Astrocyte (in vitro differentiated cells and primary cell): ENCODE measurements at regions not wholly inside any gene's neighbourhood (a gene's known extent, or its start where the extent isn't known, plus 50 kb on each side); places are given as distances from the start of the nearest gene placed in this dataset.

ENCODE experiments used
- DNase-seq: peaks from one replicate; pipeline ENCODE4 v3.0.0-alpha.2; 2010; ENCODE audit warnings: low read depth
- FAIRE-seq: peaks from 2 replicates; lab custom pipeline; 2011; peaks lifted over from hg19 to GRCh38; lab: Jason Lieb, UNC
- H2AFZ ChIP-seq: 2 replicates; pipeline ENCODE4 v1.6.0; 2012; ENCODE audit warnings: low read depth, low read length, inconsistent platforms
- H3K27ac ChIP-seq: 2 replicates; pipeline ENCODE4 v1.5.1; 2011; ENCODE audit warnings: low read depth, low read length, inconsistent platforms
- H3K27me3 ChIP-seq: 2 replicates; pipeline ENCODE4 v1.6.0; 2011; ENCODE audit warnings: low read length, inconsistent platforms; ENCODE audit not compliant: insufficient read depth
- H3K36me3 ChIP-seq: 2 replicates; pipeline ENCODE4 v1.5.1; 2011; ENCODE audit warnings: low read length, inconsistent platforms; ENCODE audit not compliant: insufficient read depth
- H3K4me1 ChIP-seq: 2 replicates; pipeline ENCODE4 v1.5.1; 2011; ENCODE audit warnings: low read length, inconsistent platforms; ENCODE audit not compliant: insufficient read depth
- H3K4me2 ChIP-seq: 2 replicates; pipeline ENCODE4 v1.6.0; 2012; ENCODE audit warnings: low read length, inconsistent platforms
- H3K4me3 ChIP-seq: 2 replicates; pipeline ENCODE4 v1.5.1; 2011; ENCODE audit warnings: low read depth, mild to moderate bottlenecking, low read length, inconsistent platforms; ENCODE audit not compliant: insufficient read depth
- H3K79me2 ChIP-seq: 2 replicates; pipeline ENCODE4 v1.6.0; 2012; ENCODE audit warnings: mild to moderate bottlenecking, low read length, inconsistent platforms; ENCODE audit not compliant: insufficient read depth
- H3K9ac ChIP-seq: 2 replicates; pipeline ENCODE4 v1.6.0; 2012; ENCODE audit warnings: mild to moderate bottlenecking, low read length, inconsistent platforms
- H3K9me3 ChIP-seq: 2 replicates; pipeline ENCODE4 v1.5.1; 2012; ENCODE audit warnings: low read depth, mild to moderate bottlenecking, low read length, inconsistent platforms; ENCODE audit not compliant: insufficient read depth
- H4K20me1 ChIP-seq: 2 replicates; pipeline ENCODE4 v1.6.0; 2012; ENCODE audit warnings: low read length, inconsistent platforms; ENCODE audit not compliant: insufficient read depth
- H3K27ac Mint-ChIP-seq: one replicate; pipeline ENCODE4 v1.8.0; 2021; ENCODE audit warnings: mild to moderate bottlenecking, mixed read lengths; ENCODE audit not compliant: unreplicated experiment
- H3K27me3 Mint-ChIP-seq: one replicate; pipeline ENCODE4 v1.8.0; 2021; ENCODE audit warnings: low read depth, mixed read lengths; ENCODE audit not compliant: unreplicated experiment
- H3K36me3 Mint-ChIP-seq: one replicate; pipeline ENCODE4 v1.8.0; 2021; ENCODE audit warnings: low read depth, mixed read lengths; ENCODE audit not compliant: unreplicated experiment
- H3K4me1 Mint-ChIP-seq: one replicate; pipeline ENCODE4 v1.8.0; 2021; ENCODE audit warnings: low read depth, mixed read lengths; ENCODE audit not compliant: unreplicated experiment
- H3K4me3 Mint-ChIP-seq: one replicate; pipeline ENCODE4 v1.8.0; 2021; ENCODE audit warnings: mild to moderate bottlenecking, moderate library complexity, mixed read lengths; ENCODE audit not compliant: unreplicated experiment
- H3K9me3 Mint-ChIP-seq: one replicate; pipeline ENCODE4 v1.8.0; 2021; ENCODE audit warnings: mild to moderate bottlenecking, mixed read lengths; ENCODE audit not compliant: unreplicated experiment
- CTCF ChIP-seq: IDR thresholded peaks from 2 replicates; pipeline ENCODE4 v1.5.1; 2011; ENCODE audit warnings: low read depth, mild to moderate bottlenecking, inconsistent platforms, low read length, moderate library complexity; ENCODE audit not compliant: insufficient read depth
- EZH2 ChIP-seq: IDR thresholded peaks from 2 replicates; pipeline ENCODE4 v1.6.1; 2012; ENCODE audit warnings: mild to moderate bottlenecking, low read length, inconsistent platforms; ENCODE audit not compliant: insufficient read depth

GRCh38 chr18:67144329-67144728 lies 372.2 kb downstream of the DSEL start:
- Histone ChIP-seq H2AFZ (no peak overlapping the region), H3K79me2 (no peaks in the 10 kb centered on the region), H3K9me3 (no peaks in the 10 kb centered on the region), H3K27ac (no peak overlapping the region), H3K36me3 (no peaks in the 10 kb centered on the region), H3K4me1 (no peaks in the 10 kb centered on the region), H4K20me1 (no peaks in the 10 kb centered on the region), H3K27me3 (no peaks in the 10 kb centered on the region), H3K9ac (no peak overlapping the region), H3K4me2 (no peak overlapping the region), H3K4me3 (no peak overlapping the region)
- H3K27me3 Mint-ChIP-seq: no peaks in the 10 kb centered on the region
- H3K4me3 Mint-ChIP-seq: no peak overlapping the region
- TF ChIP-seq CTCF (no peak), EZH2 (no peak)
- H3K36me3 Mint-ChIP-seq: no peaks in the 10 kb centered on the region
- H3K27ac Mint-ChIP-seq: no peak overlapping the region
- DNase-seq (no peak), FAIRE-seq (no peak)
- H3K4me1 Mint-ChIP-seq: no peaks in the 10 kb centered on the region
- H3K9me3 Mint-ChIP-seq: no peaks in the 10 kb centered on the region

GRCh38 chr18:67143028-67143427 lies 373.5 kb downstream of the DSEL start:
- no peak overlapping the region for H3K4me2 ChIP-seq
- Mint-ChIP-seq H3K4me3 (no peak overlapping the region), H3K9me3 (no peaks in the 10 kb centered on the region), H3K27me3 (no peaks in the 10 kb centered on the region), H3K4me1 (no peaks in the 10 kb centered on the region), H3K27ac (no peak overlapping the region), H3K36me3 (no peaks in the 10 kb centered on the region)
- TF ChIP-seq CTCF (no peak), EZH2 (no peak)
- H3K4me3 ChIP-seq: no peak overlapping the region
- no peaks in the 10 kb centered on the region for H3K4me1 ChIP-seq
- no peaks in the 10 kb centered on the region for H4K20me1 ChIP-seq
- no peak overlapping the region for H3K9ac ChIP-seq
- H3K27me3 ChIP-seq: no peaks in the 10 kb centered on the region
- H3K36me3 ChIP-seq: no peaks in the 10 kb centered on the region
- no peaks in the 10 kb centered on the region for H3K79me2 ChIP-seq
- FAIRE-seq: no peak
- no peaks in the 10 kb centered on the region for H3K9me3 ChIP-seq
- no peak overlapping the region for H3K27ac ChIP-seq
- no peak for DNase-seq
- no peak overlapping the region for H2AFZ ChIP-seq

- H3K4me2 ChIP-seq: no peak overlapping the region
- no peak overlapping the region for H3K27ac Mint-ChIP-seq
- H3K27ac ChIP-seq: no peak overlapping the region
- no peak overlapping the region for H2AFZ ChIP-seq
- no peak for FAIRE-seq
- no peaks in the 10 kb centered on the region for H3K36me3 ChIP-seq
- H3K9me3 Mint-ChIP-seq: no peaks in the 10 kb centered on the region
- no peaks in the 10 kb centered on the region for H3K4me1 Mint-ChIP-seq
- no peaks in the 10 kb centered on the region for H3K27me3 ChIP-seq
- DNase-seq: no peak
- no peak overlapping the region for H3K9ac ChIP-seq
- H3K9me3 ChIP-seq: no peaks in the 10 kb centered on the region
- no peaks in the 10 kb centered on the region for H4K20me1 ChIP-seq
- no peak overlapping the region for H3K4me3 Mint-ChIP-seq
- no peak overlapping the region for H3K4me3 ChIP-seq
- no peaks in the 10 kb centered on the region for H3K27me3 Mint-ChIP-seq
- no peaks in the 10 kb centered on the region for H3K79me2 ChIP-seq
- H3K36me3 Mint-ChIP-seq: no peaks in the 10 kb centered on the region
- TF ChIP-seq CTCF: no peak
- no peak for TF ChIP-seq EZH2
- H3K4me1 ChIP-seq: no peaks in the 10 kb centered on the region
Measured at GRCh38 chr18:67142604-67143003, 373.9 kb downstream of the DSEL start.
